Thyroid gland (tissue), 4 donors: ENCODE measurements at regions not wholly inside any gene's neighbourhood (a gene's known extent, or its start where the extent isn't known, plus 50 kb on each side); places are given as distances from the start of the nearest gene placed in this dataset.

ENCODE experiments used
- DNase-seq, 2 donors: peaks; one replicate each; pipeline ENCODE4 v3.0.0-alpha.2; 2019
- H3K27ac ChIP-seq, 3 donors: fragments of 200-600 bp; sonication (generic); 1 replicate in 2 of 3; 2 replicates in 1 of 3; pipeline ENCODE4 v1.5.1; 2016 to 2019; ENCODE audit warnings: mild to moderate bottlenecking in 1 of 3, moderate library complexity in 1 of 3
- H3K27me3 ChIP-seq: fragments of 200-600 bp; sonication (generic); one replicate; pipeline ENCODE4 v1.5.1; 2019
- H3K36me3 ChIP-seq, 2 donors: fragments of 200-600 bp; sonication (generic); one replicate each; pipeline ENCODE4 v1.5.1; 2016 to 2019
- H3K4me1 ChIP-seq, 2 donors: fragments of 200-600 bp; sonication (generic); one replicate each; pipeline ENCODE4 v1.5.1; 2017 to 2019
- H3K4me3 ChIP-seq, 3 donors: fragments of 200-600 bp; sonication (generic); replicated peaks in 1 of 3; 1 replicate in 2 of 3; 2 replicates in 1 of 3; pipeline ENCODE4 v1.5.1; 2016; ENCODE audit warnings: mild to moderate bottlenecking in 1 of 3
- H3K9me3 ChIP-seq: fragments of 200-600 bp; sonication (generic); one replicate; pipeline ENCODE4 v1.5.1; 2017
- CTCF ChIP-seq, 6 experiments: fragments of 200-600 bp in 3 of 6; fragments of 450-650 bp in 3 of 6; sonication (generic) in 3 of 6; IDR thresholded peaks; one replicate each; pipeline ENCODE4 v1.5.1; 2016 to 2019; ENCODE audit warnings: antibody characterized with exemption in 6 of 6, mild to moderate bottlenecking in 2 of 6, inconsistent platforms in 1 of 6, moderate library complexity in 1 of 6
- POLR2A ChIP-seq, 2 donors: fragments of 450-650 bp; IDR thresholded peaks; one replicate each; pipeline ENCODE4 v1.6.1; 2017; ENCODE audit warnings: antibody characterized with exemption in 2 of 2, mild to moderate bottlenecking in 2 of 2, moderate library complexity in 1 of 2
- WGBS, 2 donors: methylation state at CpG; one replicate each; pipeline ENCODE4 v1.1.5; 2017; 5-methylcytosine and 5-hydroxymethylcytosine counted together
- intact Hi-C: fragments of 100-400 bp; cut with DNase I; formaldehyde crosslinking; loops from one replicate; pipeline ENCODE4 v1.15.1; 2023

DNA sequence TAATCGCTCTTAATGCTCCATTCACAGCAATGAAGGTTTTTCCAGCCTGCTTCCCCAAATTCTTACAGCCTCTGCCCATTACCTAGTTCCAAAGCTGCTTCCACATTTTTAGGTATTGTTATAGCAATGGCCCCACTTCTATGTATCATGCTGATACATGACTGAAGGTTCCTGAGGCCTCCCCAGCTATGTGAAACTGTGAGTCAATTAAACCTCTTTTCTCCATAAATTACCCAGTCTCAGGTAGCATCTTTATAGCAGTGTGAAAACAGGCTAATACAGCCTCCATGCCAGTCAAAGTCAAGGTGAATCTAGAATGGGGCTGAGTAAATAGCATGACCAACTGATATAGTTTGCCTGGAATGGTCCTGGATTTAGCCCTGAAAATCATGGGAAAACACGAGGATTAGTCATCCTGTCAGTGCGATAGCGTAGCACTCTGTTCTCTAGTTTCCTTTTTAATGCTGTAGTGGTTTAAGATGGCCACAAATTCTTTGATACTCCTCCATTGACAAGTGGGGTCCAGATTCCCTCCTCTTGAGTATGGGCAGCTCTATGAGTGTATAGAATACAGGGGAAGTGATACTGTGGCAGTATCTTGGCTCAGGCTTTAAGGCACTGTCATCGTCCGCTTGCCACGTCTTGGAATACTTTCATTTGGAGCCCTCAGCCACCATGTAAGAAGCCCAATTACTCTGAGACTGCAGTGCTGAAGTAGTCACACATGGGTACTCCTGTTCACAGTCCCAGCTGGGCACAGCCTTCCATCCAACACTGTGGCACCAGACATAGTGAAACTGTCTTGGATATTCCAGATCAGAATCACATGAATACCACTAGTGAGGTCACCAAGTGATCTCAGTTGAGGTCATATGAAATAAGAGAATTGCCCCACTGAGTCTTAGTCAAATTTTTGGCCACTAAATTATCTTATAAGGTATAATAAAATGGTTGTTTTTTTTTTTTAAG is 94.0 kb upstream of the PLCL2 start:
- no peak for TF ChIP-seq CTCF (IDR thresholded peaks at IDR 0.05)
- no peak for TF ChIP-seq POLR2A (IDR thresholded peaks at IDR 0.05)
- no peak for DNase-seq
- no peak overlapping the region for H3K27ac ChIP-seq
- no peak overlapping the region for H3K4me3 ChIP-seq
- 91 to 94% methylated on average over 7 of the region's 7 CpGs for WGBS, 2 donors
- H3K4me1 ChIP-seq, result no peaks in the 10 kb centered on the region
- intact Hi-C loops, result no loop called here
- H3K9me3 ChIP-seq, result no peaks in the 10 kb centered on the region
- no peaks in the 10 kb centered on the region for H3K27me3 ChIP-seq
- H3K36me3 ChIP-seq, result no peaks in the 10 kb centered on the region

DNA sequence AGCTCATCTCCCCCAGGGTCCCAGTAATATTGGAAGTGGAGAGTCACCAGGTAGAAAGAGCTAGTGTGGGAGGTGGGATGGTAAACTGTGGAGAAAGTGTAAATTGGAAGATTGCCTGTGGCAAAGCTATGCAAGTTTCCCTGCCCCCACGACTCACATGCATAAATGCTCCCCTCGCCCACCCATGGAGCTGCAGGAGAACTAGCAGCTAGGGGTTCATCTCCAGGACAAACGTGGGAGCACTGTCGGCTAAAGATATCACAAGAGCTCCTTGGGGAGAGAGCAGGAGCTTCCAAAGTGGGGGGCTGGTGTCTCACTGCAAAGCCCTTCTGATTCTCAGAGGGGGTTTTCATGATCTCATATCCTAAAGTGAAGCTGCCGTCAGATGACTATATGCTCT is 91.4 kb upstream of the PLCL2 start:
- no peak overlapping the region for H3K4me3 ChIP-seq
- no peaks in the 10 kb centered on the region for H3K27me3 ChIP-seq
- no peaks in the 10 kb centered on the region for H3K9me3 ChIP-seq
- WGBS, 2 donors, result 51 to 55% methylated on average over 5 of the region's 5 CpGs
- no peak overlapping the region for H3K27ac ChIP-seq
- no peak for DNase-seq
- no peak for TF ChIP-seq CTCF (IDR thresholded peaks at IDR 0.05)
- TF ChIP-seq POLR2A (IDR thresholded peaks at IDR 0.05), result no peak
- H3K4me1 ChIP-seq, result no peaks in the 10 kb centered on the region
- intact Hi-C loops, result no loop called here
- H3K36me3 ChIP-seq, result no peaks in the 10 kb centered on the region

- intact Hi-C loops, result no loop called here
- no peaks in the 10 kb centered on the region for H3K4me1 ChIP-seq
- no peaks in the 10 kb centered on the region for H3K9me3 ChIP-seq
- no peaks in the 10 kb centered on the region for H3K27me3 ChIP-seq
- no peaks in the 10 kb centered on the region for H3K36me3 ChIP-seq
- DNase-seq, result no peak
- no peak overlapping the region for H3K4me3 ChIP-seq
- no peak for TF ChIP-seq CTCF (IDR thresholded peaks at IDR 0.05)
- no peak overlapping the region for H3K27ac ChIP-seq
These were observed 90.5 kb upstream of the PLCL2 start for GRCh38 chr3:16794257-16794656.

- DNase-seq, result no peak
- no peak overlapping the region for H3K27ac ChIP-seq
- TF ChIP-seq CTCF (IDR thresholded peaks at IDR 0.05) (no peak), POLR2A (IDR thresholded peaks at IDR 0.05) (no peak)
- H3K27me3 ChIP-seq, result no peaks in the 10 kb centered on the region
- H3K4me1 ChIP-seq, result no peaks in the 10 kb centered on the region
- H3K9me3 ChIP-seq, result no peaks in the 10 kb centered on the region
- WGBS, 2 donors, result 76 to 81% methylated on average over 2 of the region's 2 CpGs
- no peaks in the 10 kb centered on the region for H3K36me3 ChIP-seq
- no peak overlapping the region for H3K4me3 ChIP-seq
- intact Hi-C loops, result no loop called here
These were observed 89.2 kb upstream of the PLCL2 start for GRCh38 chr3:16795581-16795980.

DNA sequence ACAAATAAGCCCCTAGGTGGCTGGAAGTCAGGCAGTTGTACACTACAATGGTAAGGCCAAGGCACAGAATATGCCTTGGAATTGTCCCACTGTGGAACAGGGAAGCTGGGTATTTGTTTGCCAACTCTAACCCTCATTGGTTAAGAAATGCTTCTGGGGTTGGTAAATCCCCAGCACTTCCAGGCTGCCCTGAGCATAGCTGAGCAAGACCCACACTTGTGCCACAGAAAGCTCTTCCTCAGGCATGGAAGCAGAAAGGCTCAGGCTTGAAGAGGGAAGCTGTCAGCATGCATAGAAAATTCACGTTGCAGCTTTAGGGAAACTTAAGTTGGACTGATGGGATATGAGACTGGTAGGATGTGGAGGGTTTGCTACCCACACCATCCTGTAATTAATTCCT is 86.9 kb upstream of the PLCL2 start:
- H3K27ac ChIP-seq, result no peak overlapping the region
- H3K36me3 ChIP-seq, result no peaks in the 10 kb centered on the region
- WGBS, 2 donors, result 63 to 95% methylated on average over 1 of the region's 1 CpG
- no peak for DNase-seq
- H3K27me3 ChIP-seq, result no peaks in the 10 kb centered on the region
- intact Hi-C loops, result no loop called here
- no peaks in the 10 kb centered on the region for H3K4me1 ChIP-seq
- H3K4me3 ChIP-seq, result no peak overlapping the region
- H3K9me3 ChIP-seq, result no peaks in the 10 kb centered on the region
- no peak for TF ChIP-seq CTCF (IDR thresholded peaks at IDR 0.05)
- no peak for TF ChIP-seq POLR2A (IDR thresholded peaks at IDR 0.05)
